ENCODE measurements at regions not wholly inside any gene's neighbourhood (a gene's known extent, or its start where the extent isn't known, plus 50 kb on each side); places are given as distances from the start of the nearest gene placed in this dataset.

GRCh38 chr15:93835344-93835743, 396.0 kb upstream of the MCTP2 start:
- CTCF ChIA-PET (ENCODE audit: low intra/inter-chr PET ratio): no interaction called here
- TF ChIP-seq MEF2D (tag; conservative IDR thresholded peaks at IDR 0.05; ENCODE audit: low read depth) (no peak), ETV6 (IDR thresholded peaks at IDR 0.05; ENCODE audit: borderline replicate concordance in 1 of 2, low read depth in 2 of 2, low read length in 1 of 2) (no peak), ETV6 (CRISPR knock-in tag; IDR thresholded peaks at IDR 0.05; ENCODE audit: borderline replicate concordance) (no peak), ZC3H8 (IDR thresholded peaks at IDR 0.05) (no peak), MBD1 (CRISPR knock-in tag; IDR thresholded peaks at IDR 0.05) (no peak), ZNF184 (CRISPR knock-in tag; IDR thresholded peaks at IDR 0.05) (no peak), THRAP3 (IDR thresholded peaks at IDR 0.05; ENCODE audit: borderline replicate concordance) (no peak), GABPA (tag; conservative IDR thresholded peaks at IDR 0.05; ENCODE audit: low read depth) (no peak), ZNF584 (CRISPR knock-in tag; IDR thresholded peaks at IDR 0.05; ENCODE audit: low read depth) (no peak), ADNP (tag; IDR thresholded peaks at IDR 0.05) (no peak), CC2D1A (IDR thresholded peaks at IDR 0.05) (no peak), ZNF512 (tag; IDR thresholded peaks at IDR 0.05) (no peak)
- TF ChIP-seq, protein P1, sequence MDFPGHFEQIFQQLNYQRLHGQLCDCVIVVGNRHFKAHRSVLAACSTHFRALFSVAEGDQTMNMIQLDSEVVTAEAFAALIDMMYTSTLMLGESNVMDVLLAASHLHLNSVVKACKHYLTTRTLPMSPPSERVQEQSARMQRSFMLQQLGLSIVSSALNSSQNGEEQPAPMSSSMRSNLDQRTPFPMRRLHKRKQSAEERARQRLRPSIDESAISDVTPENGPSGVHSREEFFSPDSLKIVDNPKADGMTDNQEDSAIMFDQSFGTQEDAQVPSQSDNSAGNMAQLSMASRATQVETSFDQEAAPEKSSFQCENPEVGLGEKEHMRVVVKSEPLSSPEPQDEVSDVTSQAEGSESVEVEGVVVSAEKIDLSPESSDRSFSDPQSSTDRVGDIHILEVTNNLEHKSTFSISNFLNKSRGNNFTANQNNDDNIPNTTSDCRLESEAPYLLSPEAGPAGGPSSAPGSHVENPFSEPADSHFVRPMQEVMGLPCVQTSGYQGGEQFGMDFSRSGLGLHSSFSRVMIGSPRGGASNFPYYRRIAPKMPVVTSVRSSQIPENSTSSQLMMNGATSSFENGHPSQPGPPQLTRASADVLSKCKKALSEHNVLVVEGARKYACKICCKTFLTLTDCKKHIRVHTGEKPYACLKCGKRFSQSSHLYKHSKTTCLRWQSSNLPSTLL (IDR thresholded peaks at IDR 0.05): no peak
- TF ChIP-seq, protein P2, sequence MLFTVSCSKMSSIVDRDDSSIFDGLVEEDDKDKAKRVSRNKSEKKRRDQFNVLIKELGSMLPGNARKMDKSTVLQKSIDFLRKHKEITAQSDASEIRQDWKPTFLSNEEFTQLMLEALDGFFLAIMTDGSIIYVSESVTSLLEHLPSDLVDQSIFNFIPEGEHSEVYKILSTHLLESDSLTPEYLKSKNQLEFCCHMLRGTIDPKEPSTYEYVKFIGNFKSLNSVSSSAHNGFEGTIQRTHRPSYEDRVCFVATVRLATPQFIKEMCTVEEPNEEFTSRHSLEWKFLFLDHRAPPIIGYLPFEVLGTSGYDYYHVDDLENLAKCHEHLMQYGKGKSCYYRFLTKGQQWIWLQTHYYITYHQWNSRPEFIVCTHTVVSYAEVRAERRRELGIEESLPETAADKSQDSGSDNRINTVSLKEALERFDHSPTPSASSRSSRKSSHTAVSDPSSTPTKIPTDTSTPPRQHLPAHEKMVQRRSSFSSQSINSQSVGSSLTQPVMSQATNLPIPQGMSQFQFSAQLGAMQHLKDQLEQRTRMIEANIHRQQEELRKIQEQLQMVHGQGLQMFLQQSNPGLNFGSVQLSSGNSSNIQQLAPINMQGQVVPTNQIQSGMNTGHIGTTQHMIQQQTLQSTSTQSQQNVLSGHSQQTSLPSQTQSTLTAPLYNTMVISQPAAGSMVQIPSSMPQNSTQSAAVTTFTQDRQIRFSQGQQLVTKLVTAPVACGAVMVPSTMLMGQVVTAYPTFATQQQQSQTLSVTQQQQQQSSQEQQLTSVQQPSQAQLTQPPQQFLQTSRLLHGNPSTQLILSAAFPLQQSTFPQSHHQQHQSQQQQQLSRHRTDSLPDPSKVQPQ (CRISPR knock-in tag; IDR thresholded peaks at IDR 0.05; ENCODE audit: borderline replicate concordance): no peak
- TF ChIP-seq, protein P3, sequence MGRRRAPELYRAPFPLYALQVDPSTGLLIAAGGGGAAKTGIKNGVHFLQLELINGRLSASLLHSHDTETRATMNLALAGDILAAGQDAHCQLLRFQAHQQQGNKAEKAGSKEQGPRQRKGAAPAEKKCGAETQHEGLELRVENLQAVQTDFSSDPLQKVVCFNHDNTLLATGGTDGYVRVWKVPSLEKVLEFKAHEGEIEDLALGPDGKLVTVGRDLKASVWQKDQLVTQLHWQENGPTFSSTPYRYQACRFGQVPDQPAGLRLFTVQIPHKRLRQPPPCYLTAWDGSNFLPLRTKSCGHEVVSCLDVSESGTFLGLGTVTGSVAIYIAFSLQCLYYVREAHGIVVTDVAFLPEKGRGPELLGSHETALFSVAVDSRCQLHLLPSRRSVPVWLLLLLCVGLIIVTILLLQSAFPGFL (CRISPR knock-in tag; IDR thresholded peaks at IDR 0.05): no peak

More at GRCh38 chr15:93835344-93835743, 396.0 kb upstream of the MCTP2 start:
- H4K20me1 ChIP-seq (replicated peaks; ENCODE audit: control insufficient read depth, insufficient read depth, low read length): no peaks in the 10 kb centered on the region
- WGBS (ENCODE audit: insufficient coverage, low coverage, missing lambda C conversion rate): 0% methylated on average over 2 of the region's 2 CpGs
- H2AFZ ChIP-seq (ENCODE audit: low read depth, low read length): no peak overlapping the region
- H3K27me3 ChIP-seq (ENCODE audit: control insufficient read depth in 2 of 2, insufficient read depth in 2 of 2, low read length in 2 of 2): no peaks in the 10 kb centered on the region
- in situ Hi-C loops (cut with MboI) (no loop called here), intact Hi-C loops (cut with micrococcal nuclease) (no loop called here)
- H3K9me1 ChIP-seq (ENCODE audit: control insufficient read depth, insufficient read depth, low read length): no peaks in the 10 kb centered on the region
- no peak overlapping the region for H3K27ac ChIP-seq (ENCODE audit: extremely low read depth, low read depth, low read length)
- no peaks in the 10 kb centered on the region for H3K36me3 ChIP-seq (ENCODE audit: control insufficient read depth, insufficient read depth, low read length)
- POLR2A ChIA-PET: no interaction called here
- H3K9ac ChIP-seq (ENCODE audit: insufficient read depth in 1 of 2, low read depth in 2 of 2, low read length in 2 of 2): no peak overlapping the region
- FAIRE-seq: no peak
- H3K4me2 ChIP-seq (ENCODE audit: insufficient read depth, low read length): no peak overlapping the region
- no peaks in the 10 kb centered on the region for H3K9me3 ChIP-seq (replicated peaks; ENCODE audit: control insufficient read depth, insufficient read depth, low read depth, low read length)
- H3K4me1 ChIP-seq (replicated peaks in 1 of 2; ENCODE audit: control insufficient read depth in 2 of 2, insufficient read depth in 2 of 2, low read length in 2 of 2): no peaks in the 10 kb centered on the region
- H3K79me2 ChIP-seq (ENCODE audit: control insufficient read depth, insufficient read depth, low read length): no peaks in the 10 kb centered on the region
- no peak overlapping the region for H3K4me3 ChIP-seq
- no TSS peak for BruUV-seq (replicated peaks)
- DNase-seq (ENCODE audit: extremely low read depth in 1 of 4, low spot score in 3 of 4): no peak
- no peak for ATAC-seq

All from K562 (cell line).